ENCODE measurements at regions not wholly inside any gene's neighbourhood (a gene's known extent, or its start where the extent isn't known, plus 50 kb on each side); places are given as distances from the start of the nearest gene placed in this dataset.

GRCh38 chr17:65473985-65474384 is 87.5 kb downstream of the AXIN2 start:
- no peak for TF ChIP-seq CTCF (IDR thresholded peaks at IDR 0.05; ENCODE audit: borderline replicate concordance, extremely low read depth, low read length, poor library complexity, severe bottlenecking)
- TF ChIP-seq EZH2 (IDR thresholded peaks at IDR 0.05; ENCODE audit: borderline replicate concordance, low read depth, low read length, severe bottlenecking) = no peak

Measured in DND-41 (cell line).